ENCODE measurements at regions not wholly inside any gene's neighbourhood (a gene's known extent, or its start where the extent isn't known, plus 50 kb on each side); places are given as distances from the start of the nearest gene placed in this dataset.

- in situ Hi-C loops (cut with MboI; ENCODE audit: low sequenced_read_pairs, unreplicated experiment), result no loop called here
- no peak for TF ChIP-seq CTCF (IDR thresholded peaks at IDR 0.05; ENCODE audit: borderline replicate concordance, control extremely low read depth, extremely low read depth, insufficient read depth, missing control alignments)
- DNase-seq (ENCODE audit: low spot score), result no peak
Measured at GRCh38 chr12:91940322-91940721, 205.3 kb downstream of the BTG1 start.

- no peak for DNase-seq (ENCODE audit: low spot score)
- no peak for TF ChIP-seq CTCF (IDR thresholded peaks at IDR 0.05; ENCODE audit: borderline replicate concordance, control extremely low read depth, extremely low read depth, insufficient read depth, missing control alignments)
- in situ Hi-C loops (cut with MboI; ENCODE audit: low sequenced_read_pairs, unreplicated experiment), result no loop called here
Measured at GRCh38 chr12:91937706-91938105, 207.9 kb downstream of the BTG1 start.

- no peak for TF ChIP-seq CTCF (IDR thresholded peaks at IDR 0.05; ENCODE audit: borderline replicate concordance, control extremely low read depth, extremely low read depth, insufficient read depth, missing control alignments)
- in situ Hi-C loops (cut with MboI; ENCODE audit: low sequenced_read_pairs, unreplicated experiment), result no loop called here
Measured at GRCh38 chr12:91937009-91937408, 208.6 kb downstream of the BTG1 start.

GRCh38 chr12:91935296-91935695 lies 210.3 kb downstream of the BTG1 start:
- DNase-seq (ENCODE audit: low spot score), result no peak
- TF ChIP-seq CTCF (IDR thresholded peaks at IDR 0.05; ENCODE audit: borderline replicate concordance, control extremely low read depth, extremely low read depth, insufficient read depth, missing control alignments), result no peak
- in situ Hi-C loops (cut with MboI; ENCODE audit: low sequenced_read_pairs, unreplicated experiment), result no loop called here

More at GRCh38 chr12:91937009-91937408, 208.6 kb downstream of the BTG1 start:
- no peak for DNase-seq (ENCODE audit: low spot score)

- in situ Hi-C loops (cut with MboI; ENCODE audit: low sequenced_read_pairs, unreplicated experiment), result no loop called here
- DNase-seq (ENCODE audit: low spot score), result no peak
- no peak for TF ChIP-seq CTCF (IDR thresholded peaks at IDR 0.05; ENCODE audit: borderline replicate concordance, control extremely low read depth, extremely low read depth, insufficient read depth, missing control alignments)
Measured at GRCh38 chr12:91931111-91931510, 214.5 kb downstream of the BTG1 start.

GRCh38 chr12:91928501-91928900 lies 217.1 kb downstream of the BTG1 start:
- no peak for TF ChIP-seq CTCF (IDR thresholded peaks at IDR 0.05; ENCODE audit: borderline replicate concordance, control extremely low read depth, extremely low read depth, insufficient read depth, missing control alignments)
- DNase-seq (ENCODE audit: low spot score), result no peak

GRCh38 chr12:91926848-91927247 lies 218.8 kb downstream of the BTG1 start:
- TF ChIP-seq CTCF (IDR thresholded peaks at IDR 0.05; ENCODE audit: borderline replicate concordance, control extremely low read depth, extremely low read depth, insufficient read depth, missing control alignments), result no peak
- in situ Hi-C loops (cut with MboI; ENCODE audit: low sequenced_read_pairs, unreplicated experiment), result no loop called here
- no peak for DNase-seq (ENCODE audit: low spot score)

More at GRCh38 chr12:91928501-91928900, 217.1 kb downstream of the BTG1 start:
- in situ Hi-C loops (cut with MboI; ENCODE audit: low sequenced_read_pairs, unreplicated experiment), result no loop called here

All from GM13976 (cell line).